ENCODE measurements at regions not wholly inside any gene's neighbourhood (a gene's known extent, or its start where the extent isn't known, plus 50 kb on each side); places are given as distances from the start of the nearest gene placed in this dataset.

GRCh38 chr5:68734781-68735180 is 359.0 kb upstream of the SLC30A5 start:
- no peak for FAIRE-seq
- TF ChIP-seq CTCF (IDR thresholded peaks at IDR 0.05; ENCODE audit: borderline replicate concordance, extremely low read depth, insufficient read depth), result no peak

GRCh38 chr5:68738236-68738635 is 355.6 kb upstream of the SLC30A5 start:
- H3K4me1 ChIP-seq (ENCODE audit: control insufficient read depth in 2 of 3, insufficient read depth in 2 of 3, low read depth in 1 of 3, low read length in 3 of 3), result peaks cover 0 to 2% (median 0%) of the 10 kb centered on the region in 3 donors
- intact Hi-C loops (cut with DNase I), result no loop called here
- no peak for TF ChIP-seq CTCF (IDR thresholded peaks at IDR 0.05; ENCODE audit: borderline replicate concordance, extremely low read depth, insufficient read depth)
- no peak overlapping the region for H3K27ac ChIP-seq (ENCODE audit: low read depth in 2 of 2, low read length in 2 of 2)
- H3K27me3 ChIP-seq (ENCODE audit: control insufficient read depth, insufficient read depth, low read length), result no peaks in the 10 kb centered on the region
- H3K9ac ChIP-seq (ENCODE audit: low read length in 3 of 3), result no peak overlapping the region
- H3K4me3 ChIP-seq (ENCODE audit: low read length in 3 of 3), result no peak overlapping the region
- no peak for FAIRE-seq
- DNase-seq, result peak in 1 of 5 donors; percentile 24
- H3K36me3 ChIP-seq (ENCODE audit: control insufficient read depth in 2 of 3, insufficient read depth in 3 of 3, low read length in 3 of 3), result no peaks in the 10 kb centered on the region
- no peaks in the 10 kb centered on the region for H3K9me3 ChIP-seq (ENCODE audit: control insufficient read depth in 2 of 3, insufficient read depth in 1 of 3, low read length in 3 of 3)

More at GRCh38 chr5:68734781-68735180, 359.0 kb upstream of the SLC30A5 start:
- H3K9ac ChIP-seq (ENCODE audit: low read length in 3 of 3), result no peak overlapping the region
- H3K4me3 ChIP-seq (ENCODE audit: low read length in 3 of 3), result no peak overlapping the region
- DNase-seq, result no peak
- H3K27me3 ChIP-seq (ENCODE audit: control insufficient read depth, insufficient read depth, low read length), result no peaks in the 10 kb centered on the region
- no peaks in the 10 kb centered on the region for H3K9me3 ChIP-seq (ENCODE audit: control insufficient read depth in 2 of 3, insufficient read depth in 1 of 3, low read length in 3 of 3)
- no peak overlapping the region for H3K27ac ChIP-seq (ENCODE audit: low read depth in 2 of 2, low read length in 2 of 2)
- H3K4me1 ChIP-seq (ENCODE audit: control insufficient read depth in 2 of 3, insufficient read depth in 2 of 3, low read depth in 1 of 3, low read length in 3 of 3), result peaks cover 0 to 5% (median 2%) of the 10 kb centered on the region in 3 donors
- intact Hi-C loops (cut with DNase I), result no loop called here
- H3K36me3 ChIP-seq (ENCODE audit: control insufficient read depth in 2 of 3, insufficient read depth in 3 of 3, low read length in 3 of 3), result no peaks in the 10 kb centered on the region

- FAIRE-seq (no peak), DNase-seq (no peak)
- no peak overlapping the region for H3K9ac ChIP-seq (ENCODE audit: low read length in 3 of 3)
- no peaks in the 10 kb centered on the region for H3K27me3 ChIP-seq (ENCODE audit: control insufficient read depth, insufficient read depth, low read length)
- no peak for TF ChIP-seq CTCF (IDR thresholded peaks at IDR 0.05; ENCODE audit: borderline replicate concordance, extremely low read depth, insufficient read depth)
- H3K36me3 ChIP-seq (ENCODE audit: control insufficient read depth in 2 of 3, insufficient read depth in 3 of 3, low read length in 3 of 3), result no peaks in the 10 kb centered on the region
- intact Hi-C loops (cut with DNase I), result no loop called here
- no peak overlapping the region for H3K27ac ChIP-seq (ENCODE audit: low read depth in 2 of 2, low read length in 2 of 2)
- no peak overlapping the region for H3K4me3 ChIP-seq (ENCODE audit: low read length in 3 of 3)
- H3K9me3 ChIP-seq (ENCODE audit: control insufficient read depth in 2 of 3, insufficient read depth in 1 of 3, low read length in 3 of 3), result no peaks in the 10 kb centered on the region
- H3K4me1 ChIP-seq (ENCODE audit: control insufficient read depth in 2 of 3, insufficient read depth in 2 of 3, low read depth in 1 of 3, low read length in 3 of 3), result peaks cover 0 to 2% (median 0%) of the 10 kb centered on the region in 3 donors
These were observed 355.0 kb upstream of the SLC30A5 start for GRCh38 chr5:68738841-68739240.

- no peak overlapping the region for H3K27ac ChIP-seq (ENCODE audit: low read depth in 2 of 2, low read length in 2 of 2)
- intact Hi-C loops (cut with DNase I), result no loop called here
- no peak for DNase-seq
These were observed 354.1 kb upstream of the SLC30A5 start for GRCh38 chr5:68739752-68740151.

More at GRCh38 chr5:68739752-68740151, 354.1 kb upstream of the SLC30A5 start:
- Histone ChIP-seq H3K27me3 (ENCODE audit: control insufficient read depth, insufficient read depth, low read length) (no peaks in the 10 kb centered on the region), H3K9ac (ENCODE audit: low read length in 3 of 3) (no peak overlapping the region), H3K4me3 (ENCODE audit: low read length in 3 of 3) (no peak overlapping the region), H3K9me3 (ENCODE audit: control insufficient read depth in 2 of 3, insufficient read depth in 1 of 3, low read length in 3 of 3) (no peaks in the 10 kb centered on the region), H3K4me1 (ENCODE audit: control insufficient read depth in 2 of 3, insufficient read depth in 2 of 3, low read depth in 1 of 3, low read length in 3 of 3) (peaks cover 0 to 6% (median 3%) of the 10 kb centered on the region in 3 donors), H3K36me3 (ENCODE audit: control insufficient read depth in 2 of 3, insufficient read depth in 3 of 3, low read length in 3 of 3) (no peaks in the 10 kb centered on the region)
- TF ChIP-seq CTCF (IDR thresholded peaks at IDR 0.05; ENCODE audit: borderline replicate concordance, extremely low read depth, insufficient read depth), result no peak
- FAIRE-seq, result no peak

Measured in kidney (tissue), 13 donors.